VCaP (cell line): ENCODE measurements at regions not wholly inside any gene's neighbourhood (a gene's known extent, or its start where the extent isn't known, plus 50 kb on each side); places are given as distances from the start of the nearest gene placed in this dataset.
"Not testable (repeated sequence)": the region's sequence is repeated elsewhere in the genome, so short reads cannot be mapped to it uniquely, and the experiment has no call there.

Source experiments
- H3K27ac ChIP-seq: fragments of 450-650 bp; 2 replicates; pipeline ENCODE4 v1.5.1; 2017
- TF ChIP-seq, protein P1 (sequence below): fragments of 450-650 bp; conservative IDR thresholded peaks from 2 replicates; pipeline ENCODE4 v1.5.1; 2017; ENCODE audit warnings: mild to moderate bottlenecking, moderate library complexity

DNA sequence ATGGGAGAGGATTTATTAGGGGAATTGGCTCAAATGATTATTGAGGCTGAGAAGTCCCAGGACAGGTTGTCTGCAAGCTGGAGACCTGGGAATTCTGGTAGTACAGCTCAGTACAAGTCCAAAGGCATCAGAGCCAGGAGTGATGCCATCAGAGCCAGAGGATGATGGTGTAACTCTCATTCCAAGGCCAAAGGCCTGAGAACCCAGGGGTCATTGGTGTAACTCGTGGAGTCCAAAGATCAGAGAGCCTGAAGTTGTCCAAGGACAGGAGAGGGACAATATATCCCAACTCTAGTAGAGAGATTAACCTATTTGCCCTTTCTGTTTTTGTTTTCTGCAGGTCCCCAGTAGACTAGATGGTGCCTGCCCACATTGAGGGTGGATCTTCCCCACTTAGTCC is 134.3 kb downstream of the MAP3K21 start:
- no peak overlapping the region for H3K27ac ChIP-seq
- TF ChIP-seq, protein P1, sequence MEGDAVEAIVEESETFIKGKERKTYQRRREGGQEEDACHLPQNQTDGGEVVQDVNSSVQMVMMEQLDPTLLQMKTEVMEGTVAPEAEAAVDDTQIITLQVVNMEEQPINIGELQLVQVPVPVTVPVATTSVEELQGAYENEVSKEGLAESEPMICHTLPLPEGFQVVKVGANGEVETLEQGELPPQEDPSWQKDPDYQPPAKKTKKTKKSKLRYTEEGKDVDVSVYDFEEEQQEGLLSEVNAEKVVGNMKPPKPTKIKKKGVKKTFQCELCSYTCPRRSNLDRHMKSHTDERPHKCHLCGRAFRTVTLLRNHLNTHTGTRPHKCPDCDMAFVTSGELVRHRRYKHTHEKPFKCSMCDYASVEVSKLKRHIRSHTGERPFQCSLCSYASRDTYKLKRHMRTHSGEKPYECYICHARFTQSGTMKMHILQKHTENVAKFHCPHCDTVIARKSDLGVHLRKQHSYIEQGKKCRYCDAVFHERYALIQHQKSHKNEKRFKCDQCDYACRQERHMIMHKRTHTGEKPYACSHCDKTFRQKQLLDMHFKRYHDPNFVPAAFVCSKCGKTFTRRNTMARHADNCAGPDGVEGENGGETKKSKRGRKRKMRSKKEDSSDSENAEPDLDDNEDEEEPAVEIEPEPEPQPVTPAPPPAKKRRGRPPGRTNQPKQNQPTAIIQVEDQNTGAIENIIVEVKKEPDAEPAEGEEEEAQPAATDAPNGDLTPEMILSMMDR = no peak

- no peak overlapping the region for H3K27ac ChIP-seq
- TF ChIP-seq, protein P1 = no peak
Measured at GRCh38 chr1:233463333-233463732, 135.8 kb downstream of the MAP3K21 start.

DNA sequence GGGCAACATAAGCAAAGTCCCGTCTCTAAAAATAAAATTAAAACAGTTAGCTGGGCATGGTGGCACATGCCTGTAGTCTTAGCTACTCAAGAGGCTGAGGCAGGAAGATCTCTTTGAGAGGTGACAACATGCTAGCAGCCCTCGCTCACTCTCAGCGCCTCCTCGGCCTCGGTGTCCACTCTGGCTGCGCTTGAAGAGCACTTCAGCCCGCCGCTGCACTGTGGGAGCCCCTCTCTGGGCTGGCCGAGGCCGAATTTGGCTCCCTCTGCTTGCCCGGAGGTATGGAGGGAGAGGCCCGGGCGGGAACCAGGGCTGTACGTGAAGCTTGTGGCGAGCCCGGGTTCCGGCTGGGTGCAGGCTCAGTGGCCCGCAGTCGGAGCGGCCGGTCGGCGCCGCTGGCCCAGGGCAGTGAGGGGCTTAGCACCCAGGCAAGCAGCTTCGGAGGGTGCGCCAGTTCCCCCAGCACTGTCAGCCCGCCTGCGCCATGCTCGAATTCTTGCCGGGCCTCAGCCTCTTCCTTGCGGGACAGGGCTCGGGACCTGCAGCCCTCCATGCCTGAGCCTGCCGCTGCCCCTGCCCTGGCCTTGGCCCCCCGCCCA is 138.3 kb downstream of the MAP3K21 start:
- TF ChIP-seq, protein P1 = no peak

DNA sequence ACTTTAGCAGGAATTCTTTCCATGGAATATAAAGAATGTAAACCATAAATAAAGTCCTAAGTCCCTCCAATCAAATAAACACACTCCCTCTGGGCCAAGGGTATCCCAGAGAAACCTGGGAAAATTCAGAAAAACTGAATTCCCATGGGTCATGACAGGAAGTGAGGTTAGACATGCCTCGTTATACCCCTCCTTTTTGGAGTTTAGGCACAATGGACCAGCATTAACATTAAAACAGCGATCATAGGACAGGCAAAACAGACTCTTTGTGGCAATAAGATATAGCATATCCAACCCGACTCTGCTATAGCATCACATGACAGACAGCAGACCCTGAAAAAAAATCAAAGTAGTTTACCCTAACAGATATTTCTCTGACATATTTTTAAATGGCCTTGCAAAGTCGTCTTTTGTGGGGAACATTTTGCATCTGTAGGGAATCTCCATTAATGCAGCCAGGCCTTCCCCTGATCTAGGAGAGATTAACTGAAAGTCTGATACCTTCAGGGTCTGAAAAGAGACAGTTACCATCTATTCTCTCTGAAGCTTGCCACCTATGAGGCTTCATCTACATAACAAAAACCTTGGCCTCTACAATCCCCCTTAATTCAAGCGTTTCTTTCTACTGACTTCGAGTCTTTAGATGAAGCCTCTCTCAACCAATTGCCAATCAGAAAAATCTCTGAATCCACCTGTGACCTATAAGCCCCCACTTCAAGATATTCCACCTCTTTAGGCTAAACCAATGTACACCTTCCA is 143.0 kb upstream of the KCNK1 start:
- TF ChIP-seq, protein P1 = no peak
- no peak overlapping the region for H3K27ac ChIP-seq

More for the DNA sequence above, 138.3 kb downstream of the MAP3K21 start:
- no peak overlapping the region for H3K27ac ChIP-seq

DNA sequence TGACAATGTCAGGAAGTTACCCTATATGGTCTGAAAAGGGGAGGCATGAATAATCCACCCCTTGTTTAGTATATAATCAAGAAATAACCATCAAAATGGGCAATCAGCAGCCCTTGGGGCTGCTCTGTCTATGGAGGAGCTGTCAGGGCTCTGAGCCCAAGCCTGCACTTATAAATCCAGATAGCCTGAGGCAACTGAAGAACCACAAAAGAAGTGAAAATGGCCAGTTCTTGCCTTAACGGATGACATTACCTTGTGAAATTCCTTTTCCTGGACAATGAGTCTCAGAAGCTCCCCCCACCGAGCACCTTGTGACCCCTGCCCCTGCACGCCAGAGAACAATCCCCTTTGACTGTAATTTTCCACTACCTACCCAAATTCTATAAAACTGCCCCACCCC is 142.1 kb upstream of the KCNK1 start:
- not testable (repeated sequence) for H3K27ac ChIP-seq

- H3K27ac ChIP-seq = not testable (repeated sequence)
Measured at GRCh38 chr1:233472796-233473195, 141.1 kb upstream of the KCNK1 start.

DNA sequence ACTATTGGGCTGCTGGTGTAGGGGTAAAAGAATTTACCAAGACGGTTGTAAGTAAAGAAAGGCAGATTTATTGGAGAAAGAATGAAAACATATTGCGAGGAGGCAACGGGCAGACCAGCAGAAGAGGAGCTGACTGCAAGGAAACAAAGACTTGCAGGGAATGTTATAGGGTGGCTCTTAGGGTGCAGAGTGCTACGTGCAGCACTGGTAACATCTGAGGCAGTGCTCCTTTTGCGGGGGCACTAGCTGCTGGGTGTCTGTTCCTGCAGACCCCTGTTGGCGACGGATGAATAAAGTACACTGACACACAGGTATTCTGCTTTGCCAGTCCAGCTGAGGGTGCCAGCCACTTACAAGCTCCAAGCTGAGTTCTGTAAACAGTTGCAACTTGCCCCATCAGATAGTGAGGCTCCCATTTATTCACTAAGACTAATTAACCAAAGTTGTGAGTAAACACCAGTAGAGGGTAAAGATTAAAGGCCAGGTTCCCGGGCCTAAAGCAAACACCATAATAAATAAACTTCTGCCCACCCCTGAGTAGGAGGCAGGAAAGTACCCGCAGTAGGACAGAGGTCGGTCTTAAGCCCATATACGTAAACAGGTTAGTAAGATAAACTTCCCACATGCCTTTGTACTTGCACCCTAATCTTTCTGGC is 140.2 kb upstream of the KCNK1 start:
- TF ChIP-seq, protein P1 = no peak
- no peak overlapping the region for H3K27ac ChIP-seq

DNA sequence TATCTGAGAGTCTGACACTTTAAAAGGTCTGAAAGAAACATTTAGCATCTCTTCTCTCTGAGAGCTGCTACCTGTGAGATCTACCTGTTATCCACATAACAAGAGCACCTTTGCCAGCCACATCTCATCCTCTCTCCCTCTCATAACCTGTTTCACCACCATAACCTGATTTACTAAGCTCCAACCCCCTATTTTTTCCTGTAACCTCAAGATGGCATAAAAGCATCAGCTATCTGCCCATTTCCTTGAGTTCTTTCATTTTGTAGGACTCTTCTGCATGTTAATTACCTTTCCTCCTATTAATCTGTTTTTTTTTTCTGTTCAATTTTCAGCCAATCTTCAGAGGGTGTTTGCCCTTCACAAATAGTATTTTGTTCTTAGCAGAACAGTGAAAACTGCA is 136.5 kb upstream of the KCNK1 start:
- TF ChIP-seq, protein P1 = peak; percentile 36
- no peak overlapping the region for H3K27ac ChIP-seq
